A673 (cell line): ENCODE measurements at regions not wholly inside any gene's neighbourhood (a gene's known extent, or its start where the extent isn't known, plus 50 kb on each side); places are given as distances from the start of the nearest gene placed in this dataset.

Source experiments
- BruUV-seq: library from RNA; stranded (reverse); fragments of 400-500 nt; replicated peaks from 2 replicates; lab custom pipeline; 2021; lab: Mats Ljungman, UMichigan
- CTCF ChIA-PET: fragments of 300-600 bp; sonication (Branson Sonifier 250); formaldehyde crosslinking; loops from one replicate; lab custom pipeline; 2022; ENCODE audit warnings: antibody characterized with exemption; lab: Charles Lee
- POLR2A ChIA-PET: fragments of 300-600 bp; sonication (Branson Sonifier 250); formaldehyde crosslinking; loops from one replicate; lab custom pipeline; 2022; ENCODE audit warnings: antibody characterized with exemption; ENCODE audit not compliant: low non-redundant PET; lab: Charles Lee
- DNase-seq: peaks from one replicate; pipeline ENCODE4 v3.0.0-alpha.2; 2015; ENCODE audit warnings: low spot score
- H3K27ac ChIP-seq: fragments of 200-600 bp; sonication (generic); 2 replicates; pipeline ENCODE4 v1.5.1; 2016; ENCODE audit warnings: mixed run types, low read depth, mild to moderate bottlenecking, mixed read lengths, antibody characterized with exemption, low read length; ENCODE audit not compliant: poor library complexity, severe bottlenecking
- H3K27me3 ChIP-seq: fragments of 200-600 bp; sonication (generic); replicated peaks from 2 replicates; pipeline ENCODE4 v1.6.1; 2017; ENCODE audit warnings: mixed run types, low read depth, mild to moderate bottlenecking, mixed read lengths, antibody characterized with exemption, low read length; ENCODE audit not compliant: insufficient read depth, poor library complexity
- H3K36me3 ChIP-seq: fragments of 200-600 bp; sonication (generic); 2 replicates; pipeline ENCODE4 v1.6.1; 2016; ENCODE audit warnings: mixed run types, mild to moderate bottlenecking, mixed read lengths, antibody characterized with exemption, low read length; ENCODE audit not compliant: insufficient read depth, poor library complexity, severe bottlenecking
- H3K4me1 ChIP-seq: fragments of 200-600 bp; sonication (generic); 2 replicates; pipeline ENCODE4 v1.6.1; 2017; ENCODE audit warnings: mixed run types, mild to moderate bottlenecking, mixed read lengths, antibody characterized with exemption, low read length; ENCODE audit not compliant: insufficient read depth, poor library complexity, severe bottlenecking
- H3K4me3 ChIP-seq: fragments of 200-600 bp; sonication (generic); 2 replicates; pipeline ENCODE4 v1.5.1; 2016; ENCODE audit warnings: low read depth, mixed run types, mild to moderate bottlenecking, mixed read lengths, low read length; ENCODE audit not compliant: poor library complexity, severe bottlenecking
- H3K9me3 ChIP-seq: fragments of 200-600 bp; sonication (generic); 2 replicates; pipeline ENCODE4 v1.6.1; 2016; ENCODE audit warnings: mixed run types, low read depth, mild to moderate bottlenecking, mixed read lengths, antibody characterized with exemption, low read length; ENCODE audit not compliant: poor library complexity, severe bottlenecking
- EZH2 ChIP-seq: fragments of 200-600 bp; sonication (generic); IDR thresholded peaks from 2 replicates; pipeline ENCODE4 v1.6.1; 2017; ENCODE audit warnings: borderline replicate concordance, low read depth, mild to moderate bottlenecking, mixed read lengths, antibody characterized with exemption, low read length; ENCODE audit not compliant: poor library complexity, severe bottlenecking
- intact Hi-C: fragments of 100-400 bp; cut with micrococcal nuclease; formaldehyde crosslinking; loops from one replicate; pipeline ENCODE4 v1.10.0; 2022; ENCODE audit not compliant: unreplicated experiment
- TF ChIP-seq, protein P1 (sequence below): fragments of 300-800, 200-600 bp; sonication (generic); conservative IDR thresholded peaks from 2 replicates; pipeline ENCODE4 v1.5.1; 2017; ENCODE audit warnings: low read depth, mild to moderate bottlenecking, antibody characterized with exemption, low read length, moderate library complexity, mixed read lengths

DNA sequence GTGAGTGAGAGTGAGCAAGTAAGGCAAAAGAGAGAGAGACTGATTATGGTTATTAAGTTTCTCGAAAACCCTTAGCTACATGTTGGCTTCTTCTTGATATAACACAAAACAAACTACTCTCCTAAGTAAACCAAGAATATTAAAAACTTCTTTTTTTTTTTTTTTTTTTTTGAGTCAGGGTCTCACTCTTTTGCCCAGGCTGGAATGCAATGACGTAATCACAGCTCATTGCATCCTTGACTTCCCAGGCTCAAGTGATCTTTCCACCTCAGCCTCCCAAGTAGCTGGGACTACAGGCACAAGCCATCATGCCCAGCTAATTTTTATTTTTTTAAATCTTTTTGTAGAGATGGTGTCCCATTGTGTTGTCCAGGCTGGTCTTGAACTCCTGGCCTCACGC, 102.2 kb upstream of the IL6 start:
- CTCF ChIA-PET: interaction anchor here (0.6 to 0.7 kb wide), 2 partner anchors 99 to 1946 kb away, joined by 3 to 6 read pairs; no protein-coding TSS in a partner anchor
- no peaks in the 10 kb centered on the region for H3K36me3 ChIP-seq
- no TSS peak for BruUV-seq

GRCh38 chr7:22622116-22622785, 104.7 kb upstream of the IL6 start:
- Histone ChIP-seq H3K36me3 (no peaks in the 10 kb centered on the region), H3K9me3 (peaks cover 18% of the 10 kb centered on the region), H3K4me1 (no peaks in the 10 kb centered on the region), H3K27me3 (no peaks in the 10 kb centered on the region), H3K4me3 (no peak overlapping the region), H3K27ac (no peak overlapping the region)
- ChIA-PET CTCF (no interaction called here), POLR2A (no interaction called here)
- no peak for DNase-seq
- no TSS peak for BruUV-seq
- intact Hi-C loops: no loop called here
- TF ChIP-seq EZH2: no peak
- TF ChIP-seq, protein P1, sequence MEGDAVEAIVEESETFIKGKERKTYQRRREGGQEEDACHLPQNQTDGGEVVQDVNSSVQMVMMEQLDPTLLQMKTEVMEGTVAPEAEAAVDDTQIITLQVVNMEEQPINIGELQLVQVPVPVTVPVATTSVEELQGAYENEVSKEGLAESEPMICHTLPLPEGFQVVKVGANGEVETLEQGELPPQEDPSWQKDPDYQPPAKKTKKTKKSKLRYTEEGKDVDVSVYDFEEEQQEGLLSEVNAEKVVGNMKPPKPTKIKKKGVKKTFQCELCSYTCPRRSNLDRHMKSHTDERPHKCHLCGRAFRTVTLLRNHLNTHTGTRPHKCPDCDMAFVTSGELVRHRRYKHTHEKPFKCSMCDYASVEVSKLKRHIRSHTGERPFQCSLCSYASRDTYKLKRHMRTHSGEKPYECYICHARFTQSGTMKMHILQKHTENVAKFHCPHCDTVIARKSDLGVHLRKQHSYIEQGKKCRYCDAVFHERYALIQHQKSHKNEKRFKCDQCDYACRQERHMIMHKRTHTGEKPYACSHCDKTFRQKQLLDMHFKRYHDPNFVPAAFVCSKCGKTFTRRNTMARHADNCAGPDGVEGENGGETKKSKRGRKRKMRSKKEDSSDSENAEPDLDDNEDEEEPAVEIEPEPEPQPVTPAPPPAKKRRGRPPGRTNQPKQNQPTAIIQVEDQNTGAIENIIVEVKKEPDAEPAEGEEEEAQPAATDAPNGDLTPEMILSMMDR: no peak

More for the DNA sequence above, 102.2 kb upstream of the IL6 start:
- POLR2A ChIA-PET: no interaction called here
- Histone ChIP-seq H3K4me3 (no peak overlapping the region), H3K4me1 (no peaks in the 10 kb centered on the region), H3K27ac (no peak overlapping the region), H3K27me3 (no peaks in the 10 kb centered on the region), H3K9me3 (no peaks in the 10 kb centered on the region)
- DNase-seq: no peak
- TF ChIP-seq, protein P1: no peak
- TF ChIP-seq EZH2: no peak
- intact Hi-C loops: no loop called here

- Histone ChIP-seq H3K9me3 (peaks cover 18% of the 10 kb centered on the region), H3K36me3 (no peaks in the 10 kb centered on the region), H3K27me3 (no peaks in the 10 kb centered on the region), H3K27ac (no peak overlapping the region), H3K4me1 (no peaks in the 10 kb centered on the region), H3K4me3 (no peak overlapping the region)
- intact Hi-C loops: no loop called here
- POLR2A ChIA-PET: interaction anchor here (0.7 kb wide), 1 partner anchor 14 kb away, joined by 3 read pairs; no protein-coding TSS in a partner anchor
- no TSS peak for BruUV-seq
- no peak for DNase-seq
- CTCF ChIA-PET: no interaction called here
- no peak for TF ChIP-seq EZH2
- TF ChIP-seq, protein P1: no peak
Measured at GRCh38 chr7:22618528-22618927, 108.5 kb upstream of the IL6 start.
